ENCODE measurements at regions not wholly inside any gene's neighbourhood (a gene's known extent, or its start where the extent isn't known, plus 50 kb on each side); places are given as distances from the start of the nearest gene placed in this dataset.

DNA sequence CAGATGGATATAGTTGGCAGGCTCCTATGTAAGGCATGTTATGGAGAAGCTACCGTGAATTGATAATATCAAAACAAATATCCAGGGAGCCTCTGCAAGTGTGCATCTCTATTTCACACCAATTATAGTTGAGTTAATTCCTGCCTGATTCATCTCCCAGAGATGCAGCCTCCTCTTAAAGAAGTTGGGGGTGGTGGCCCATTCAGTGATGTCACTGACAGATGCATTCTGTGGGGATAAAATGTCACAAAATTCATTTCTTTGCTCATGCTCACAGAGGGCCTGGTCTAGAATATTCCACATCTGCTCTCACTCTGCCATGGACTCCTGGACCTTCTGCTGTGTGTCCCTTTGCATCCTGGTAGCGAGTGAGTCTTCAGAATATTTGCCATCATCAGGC lies 189.1 kb upstream of the PRSS1 start:
- TF ChIP-seq ZNF274 (IDR thresholded peaks at IDR 0.05; ENCODE audit: low read depth, low read length) (no peak), SUZ12 (IDR thresholded peaks at IDR 0.05; ENCODE audit: extremely low read depth, insufficient read depth, insufficient read length) (no peak), YY1 (IDR thresholded peaks at IDR 0.05; ENCODE audit: insufficient read depth, insufficient read length) (no peak)
- no peaks in the 10 kb centered on the region for H3K9me3 ChIP-seq (ENCODE audit: insufficient read depth, low read length)
- no peak overlapping the region for H3K9ac ChIP-seq (ENCODE audit: insufficient read length, low read depth)
- no peaks in the 10 kb centered on the region for H3K4me1 ChIP-seq (ENCODE audit: insufficient read depth, insufficient read length)
- H3K36me3 ChIP-seq (ENCODE audit: insufficient read depth, insufficient read length, low read length): no peaks in the 10 kb centered on the region
- no peak for DNase-seq (ENCODE audit: low read depth, low spot score)
- H3K27me3 ChIP-seq (ENCODE audit: insufficient read depth, insufficient read length): no peaks in the 10 kb centered on the region
- no peak overlapping the region for H3K4me3 ChIP-seq (ENCODE audit: insufficient read length, low read depth)

DNA sequence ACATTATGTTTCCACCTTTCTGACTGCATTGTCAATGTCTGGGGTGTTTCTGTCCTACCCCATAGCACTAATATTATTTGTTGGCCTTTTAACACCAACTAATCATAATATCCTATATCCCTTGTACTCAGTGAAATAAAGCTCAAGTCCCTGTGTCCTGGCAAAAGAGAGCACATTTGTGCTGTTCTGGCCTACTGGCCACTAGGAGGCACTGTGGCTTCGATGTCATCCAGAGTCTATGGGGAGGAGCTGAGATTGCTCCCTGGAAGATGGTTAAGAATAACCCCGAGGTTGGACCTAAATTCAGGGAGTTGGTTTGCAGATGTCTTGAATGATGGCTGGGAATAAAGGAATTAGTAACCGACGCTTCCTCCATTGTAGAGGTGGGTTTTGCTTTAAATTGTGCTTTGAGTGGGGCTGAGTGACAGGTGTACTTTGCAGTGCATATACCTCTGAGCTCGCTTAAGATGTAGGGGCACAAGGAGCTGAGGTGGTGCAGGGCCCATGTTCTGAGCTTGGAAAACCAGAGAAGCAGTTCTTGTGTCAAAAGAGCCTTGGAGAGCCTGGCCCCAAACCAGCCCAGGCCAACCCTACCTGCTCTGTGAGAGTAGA lies 191.2 kb upstream of the PRSS1 start:
- H3K4me1 ChIP-seq (ENCODE audit: insufficient read depth, insufficient read length): no peaks in the 10 kb centered on the region
- no peaks in the 10 kb centered on the region for H3K27me3 ChIP-seq (ENCODE audit: insufficient read depth, insufficient read length)
- no peaks in the 10 kb centered on the region for H3K9me3 ChIP-seq (ENCODE audit: insufficient read depth, low read length)
- TF ChIP-seq ZNF274 (IDR thresholded peaks at IDR 0.05; ENCODE audit: low read depth, low read length): no peak
- no peaks in the 10 kb centered on the region for H3K36me3 ChIP-seq (ENCODE audit: insufficient read depth, insufficient read length, low read length)
- H3K9ac ChIP-seq (ENCODE audit: insufficient read length, low read depth): no peak overlapping the region
- peak; percentile 52 for DNase-seq (ENCODE audit: low read depth, low spot score)
- H3K4me3 ChIP-seq (ENCODE audit: insufficient read length, low read depth): no peak overlapping the region

DNA sequence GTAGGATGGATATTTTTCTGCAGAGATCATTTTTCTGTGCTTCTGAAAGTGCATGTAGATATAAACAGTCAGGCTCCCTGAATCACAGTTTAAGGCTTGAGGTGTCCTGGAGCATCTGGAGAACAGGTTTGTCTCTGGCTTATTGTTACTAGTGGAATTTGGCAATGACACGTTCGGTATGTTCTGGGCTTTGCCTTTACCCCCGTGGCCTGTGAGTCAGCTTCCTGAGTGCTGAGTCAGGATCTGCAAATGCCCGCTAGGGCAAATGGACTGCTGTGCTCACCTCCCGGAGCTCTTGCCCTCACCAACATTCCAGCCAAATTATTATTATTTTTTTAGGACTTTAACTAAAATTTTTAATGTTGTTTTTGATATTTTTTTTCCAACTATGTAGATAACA lies 192.5 kb upstream of the PRSS1 start:
- Histone ChIP-seq H3K27me3 (ENCODE audit: insufficient read depth, insufficient read length) (no peaks in the 10 kb centered on the region), H3K4me1 (ENCODE audit: insufficient read depth, insufficient read length) (no peaks in the 10 kb centered on the region), H3K9me3 (ENCODE audit: insufficient read depth, low read length) (no peaks in the 10 kb centered on the region), H3K36me3 (ENCODE audit: insufficient read depth, insufficient read length, low read length) (no peaks in the 10 kb centered on the region), H3K4me3 (ENCODE audit: insufficient read length, low read depth) (no peak overlapping the region), H3K9ac (ENCODE audit: insufficient read length, low read depth) (no peak overlapping the region)
- TF ChIP-seq ZNF274 (IDR thresholded peaks at IDR 0.05; ENCODE audit: low read depth, low read length): no peak
- DNase-seq (ENCODE audit: low read depth, low spot score): peak; percentile 43

DNA sequence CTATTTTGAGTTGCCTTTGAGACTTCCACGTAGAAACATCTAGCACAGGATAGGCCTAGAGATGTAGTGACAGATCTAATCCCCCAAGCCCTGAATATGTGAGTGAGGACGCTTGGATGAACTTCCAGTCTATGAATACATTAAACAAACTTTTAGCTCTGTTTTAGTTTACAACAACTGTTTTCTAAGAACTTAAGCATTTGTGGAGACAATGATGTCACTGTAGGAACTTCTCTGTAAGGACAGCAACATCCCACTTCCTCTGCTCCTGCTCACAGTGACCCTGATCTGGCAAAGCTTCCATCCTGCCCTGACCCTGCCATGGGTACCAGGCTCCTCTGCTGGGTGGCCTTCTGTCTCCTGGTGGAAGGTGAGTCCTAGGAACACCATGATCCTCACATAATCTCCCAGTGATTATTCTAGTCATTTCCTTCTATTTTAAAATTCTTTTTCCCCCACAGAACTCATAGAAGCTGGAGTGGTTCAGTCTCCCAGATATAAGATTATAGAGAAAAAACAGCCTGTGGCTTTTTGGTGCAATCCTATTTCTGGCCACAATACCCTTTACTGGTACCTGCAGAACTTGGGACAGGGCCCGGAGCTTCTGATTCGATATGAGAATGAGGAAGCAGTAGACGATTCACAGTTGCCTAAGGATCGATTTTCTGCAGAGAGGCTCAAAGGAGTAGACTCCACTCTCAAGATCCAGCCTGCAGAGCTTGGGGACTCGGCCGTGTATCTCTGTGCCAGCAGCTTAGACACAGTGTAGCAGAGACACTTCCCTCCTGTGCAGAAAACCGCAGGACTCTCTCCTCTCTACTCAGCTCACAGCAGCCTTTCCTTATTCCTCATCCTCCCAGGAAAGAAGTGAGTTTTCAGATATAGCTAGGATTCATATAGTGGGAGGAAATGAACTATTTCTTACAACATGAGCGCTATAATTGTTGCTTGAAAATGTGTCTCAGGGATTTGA lies 194.4 kb upstream of the PRSS1 start:
- no peak for DNase-seq (ENCODE audit: low read depth, low spot score)
- Histone ChIP-seq H3K27me3 (ENCODE audit: insufficient read depth, insufficient read length) (no peaks in the 10 kb centered on the region), H3K9me3 (ENCODE audit: insufficient read depth, low read length) (no peaks in the 10 kb centered on the region), H3K36me3 (ENCODE audit: insufficient read depth, insufficient read length, low read length) (no peaks in the 10 kb centered on the region), H3K4me3 (ENCODE audit: insufficient read length, low read depth) (no peak overlapping the region), H3K9ac (ENCODE audit: insufficient read length, low read depth) (no peak overlapping the region), H3K4me1 (ENCODE audit: insufficient read depth, insufficient read length) (no peaks in the 10 kb centered on the region)
- TF ChIP-seq ZNF274 (IDR thresholded peaks at IDR 0.05; ENCODE audit: low read depth, low read length) (no peak), SUZ12 (IDR thresholded peaks at IDR 0.05; ENCODE audit: extremely low read depth, insufficient read depth, insufficient read length) (no peak), YY1 (IDR thresholded peaks at IDR 0.05; ENCODE audit: insufficient read depth, insufficient read length) (no peak)

DNA sequence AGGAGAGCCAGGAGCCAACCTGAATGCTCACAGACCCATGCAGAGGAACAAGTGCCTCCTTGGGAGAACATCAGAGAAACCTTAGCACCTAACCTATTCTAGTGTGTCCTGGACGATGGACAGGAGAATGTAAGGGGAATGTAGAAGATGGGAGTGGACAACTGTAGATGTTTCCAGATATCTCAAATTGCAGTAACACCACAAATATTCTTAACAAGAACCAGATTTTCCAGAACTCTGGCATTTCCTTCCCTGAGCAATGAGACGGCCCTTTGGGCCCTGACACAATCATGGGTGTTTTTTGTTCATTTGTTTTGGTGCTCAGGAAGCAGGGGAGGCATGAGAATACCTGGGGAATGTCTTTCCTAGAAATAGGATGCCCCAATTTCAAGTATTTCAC lies 196.1 kb upstream of the PRSS1 start:
- H3K4me3 ChIP-seq (ENCODE audit: insufficient read length, low read depth): no peak overlapping the region
- no peaks in the 10 kb centered on the region for H3K27me3 ChIP-seq (ENCODE audit: insufficient read depth, insufficient read length)
- H3K9ac ChIP-seq (ENCODE audit: insufficient read length, low read depth): no peak overlapping the region
- no peaks in the 10 kb centered on the region for H3K9me3 ChIP-seq (ENCODE audit: insufficient read depth, low read length)
- H3K36me3 ChIP-seq (ENCODE audit: insufficient read depth, insufficient read length, low read length): no peaks in the 10 kb centered on the region
- no peak for DNase-seq (ENCODE audit: low read depth, low spot score)
- no peaks in the 10 kb centered on the region for H3K4me1 ChIP-seq (ENCODE audit: insufficient read depth, insufficient read length)
- TF ChIP-seq YY1 (IDR thresholded peaks at IDR 0.05; ENCODE audit: insufficient read depth, insufficient read length): no peak
- TF ChIP-seq SUZ12 (IDR thresholded peaks at IDR 0.05; ENCODE audit: extremely low read depth, insufficient read depth, insufficient read length): no peak
- TF ChIP-seq ZNF274 (IDR thresholded peaks at IDR 0.05; ENCODE audit: low read depth, low read length): no peak

DNA sequence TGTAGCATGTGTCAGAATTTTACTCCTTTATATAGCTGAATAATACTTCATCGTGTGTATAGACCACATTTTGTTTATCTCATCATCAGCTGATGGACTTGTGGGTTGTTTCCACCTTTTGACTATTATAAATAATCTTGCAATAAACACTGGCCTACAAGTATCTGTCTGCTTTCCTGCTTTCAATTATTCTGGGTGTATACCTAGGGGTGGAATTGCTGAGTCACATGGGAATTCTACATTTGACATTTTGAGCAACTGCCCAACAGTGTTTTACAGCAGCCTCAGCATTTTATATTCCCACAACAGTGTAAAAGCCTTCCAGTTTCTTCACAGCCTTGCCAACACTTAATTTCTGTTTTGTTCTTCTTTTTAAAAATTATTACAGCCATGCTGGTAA lies 200.3 kb upstream of the PRSS1 start:
- DNase-seq (ENCODE audit: low read depth, low spot score): no peak
- H3K9me3 ChIP-seq (ENCODE audit: insufficient read depth, low read length): no peaks in the 10 kb centered on the region
- H3K27me3 ChIP-seq (ENCODE audit: insufficient read depth, insufficient read length): no peaks in the 10 kb centered on the region
- no peak overlapping the region for H3K9ac ChIP-seq (ENCODE audit: insufficient read length, low read depth)
- TF ChIP-seq YY1 (IDR thresholded peaks at IDR 0.05; ENCODE audit: insufficient read depth, insufficient read length) (no peak), ZNF274 (IDR thresholded peaks at IDR 0.05; ENCODE audit: low read depth, low read length) (no peak), SUZ12 (IDR thresholded peaks at IDR 0.05; ENCODE audit: extremely low read depth, insufficient read depth, insufficient read length) (no peak)
- no peaks in the 10 kb centered on the region for H3K4me1 ChIP-seq (ENCODE audit: insufficient read depth, insufficient read length)
- no peak overlapping the region for H3K4me3 ChIP-seq (ENCODE audit: insufficient read length, low read depth)
- H3K36me3 ChIP-seq (ENCODE audit: insufficient read depth, insufficient read length, low read length): no peaks in the 10 kb centered on the region

DNA sequence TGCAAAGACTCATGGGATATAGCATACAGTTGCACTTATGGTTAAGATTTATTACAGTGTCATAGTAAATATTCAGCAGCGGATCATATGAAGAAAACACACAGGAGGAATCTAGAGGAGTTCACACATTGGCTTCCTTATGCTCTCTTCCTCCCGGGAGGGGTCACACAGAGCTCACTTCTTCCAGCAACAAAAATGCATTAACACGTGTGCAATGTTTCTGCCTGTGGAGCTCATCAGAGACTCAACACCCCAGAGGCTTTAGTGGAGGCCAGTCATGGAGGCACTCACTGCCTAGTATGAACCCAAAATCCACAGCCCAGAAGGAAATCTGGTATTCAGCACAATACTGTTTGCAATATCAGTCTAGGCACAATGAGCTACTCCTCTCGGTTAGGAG lies 202.8 kb upstream of the PRSS1 start:
- DNase-seq (ENCODE audit: low read depth, low spot score): no peak

More for the DNA sequence above, 202.8 kb upstream of the PRSS1 start:
- H3K27me3 ChIP-seq (ENCODE audit: insufficient read depth, insufficient read length): no peaks in the 10 kb centered on the region
- H3K36me3 ChIP-seq (ENCODE audit: insufficient read depth, insufficient read length, low read length): no peaks in the 10 kb centered on the region
- no peaks in the 10 kb centered on the region for H3K4me1 ChIP-seq (ENCODE audit: insufficient read depth, insufficient read length)
- no peak overlapping the region for H3K9ac ChIP-seq (ENCODE audit: insufficient read length, low read depth)
- no peak overlapping the region for H3K4me3 ChIP-seq (ENCODE audit: insufficient read length, low read depth)
- no peaks in the 10 kb centered on the region for H3K9me3 ChIP-seq (ENCODE audit: insufficient read depth, low read length)
- TF ChIP-seq ZNF274 (IDR thresholded peaks at IDR 0.05; ENCODE audit: low read depth, low read length): no peak
- no peak for TF ChIP-seq YY1 (IDR thresholded peaks at IDR 0.05; ENCODE audit: insufficient read depth, insufficient read length)
- no peak for TF ChIP-seq SUZ12 (IDR thresholded peaks at IDR 0.05; ENCODE audit: extremely low read depth, insufficient read depth, insufficient read length)
